ENCODE measurements at regions not wholly inside any gene's neighbourhood (a gene's known extent, or its start where the extent isn't known, plus 50 kb on each side); places are given as distances from the start of the nearest gene placed in this dataset.

GRCh38 chr1:186736971-186737685 is 56.9 kb upstream of the PTGS2 start:
- H3K4me1 ChIP-seq = no peaks in the 10 kb centered on the region
- no peak overlapping the region for H3K27ac ChIP-seq
- TF ChIP-seq CTCF (IDR thresholded peaks at IDR 0.05) = no peak
- no peak overlapping the region for H3K4me3 ChIP-seq
- no peak for DNase-seq
- no peak for ATAC-seq
- no peaks in the 10 kb centered on the region for H3K36me3 ChIP-seq
- H3K27me3 ChIP-seq = no peaks in the 10 kb centered on the region
- H3K9me3 ChIP-seq = no peaks in the 10 kb centered on the region
- intact Hi-C loops (cut with DNase I) = no loop called here

- intact Hi-C loops (cut with DNase I) = no loop called here
- Histone ChIP-seq H3K27me3 (no peaks in the 10 kb centered on the region), H3K4me1 (no peaks in the 10 kb centered on the region), H3K27ac (no peak overlapping the region), H3K36me3 (no peaks in the 10 kb centered on the region), H3K9me3 (no peaks in the 10 kb centered on the region), H3K4me3 (no peak overlapping the region)
- no peak for ATAC-seq
- DNase-seq = no peak
- no peak for TF ChIP-seq CTCF (IDR thresholded peaks at IDR 0.05)
These were observed 55.2 kb upstream of the PTGS2 start for GRCh38 chr1:186735463-186735862.

- no peaks in the 10 kb centered on the region for H3K9me3 ChIP-seq
- intact Hi-C loops (cut with DNase I) = no loop called here
- H3K4me3 ChIP-seq = no peak overlapping the region
- H3K27me3 ChIP-seq = no peaks in the 10 kb centered on the region
- no peak for DNase-seq
- H3K27ac ChIP-seq = no peak overlapping the region
- TF ChIP-seq CTCF (IDR thresholded peaks at IDR 0.05) = no peak
- no peaks in the 10 kb centered on the region for H3K4me1 ChIP-seq
- H3K36me3 ChIP-seq = no peaks in the 10 kb centered on the region
- ATAC-seq = no peak
These were observed 50.9 kb upstream of the PTGS2 start for GRCh38 chr1:186730951-186731729.

Data from upper lobe of right lung (tissue), 1 donor.